ENCODE measurements at regions not wholly inside any gene's neighbourhood (a gene's known extent, or its start where the extent isn't known, plus 50 kb on each side); places are given as distances from the start of the nearest gene placed in this dataset.
"Not testable (repeated sequence)": the region's sequence is repeated elsewhere in the genome, so short reads cannot be mapped to it uniquely, and the experiment has no call there.

DNA sequence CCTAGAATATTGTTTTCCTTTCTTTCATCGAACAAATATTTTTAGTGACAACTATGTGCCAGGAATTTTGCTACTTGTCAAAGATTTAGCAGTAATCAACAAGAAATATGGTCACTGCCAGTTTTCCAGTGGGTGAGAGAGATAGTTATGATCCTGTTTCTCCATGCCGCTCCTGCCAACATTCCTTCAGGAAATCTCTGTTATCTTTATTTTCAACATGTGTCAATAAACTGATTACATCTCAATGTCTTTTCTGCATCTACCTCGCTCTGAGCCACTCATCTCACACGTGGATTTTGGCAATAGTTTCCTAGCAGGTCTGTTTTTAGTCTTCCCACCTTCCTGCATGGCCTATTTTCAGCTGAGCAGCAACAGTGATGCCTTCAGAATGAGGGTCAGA is 650.0 kb upstream of the STXBP6 start:
- Mint-ChIP-seq H3K27me3 (no peaks in the 10 kb centered on the region), H3K36me3 (ENCODE audit: low read depth) (no peaks in the 10 kb centered on the region), H3K4me3 (no peak overlapping the region), H3K27ac (no peak overlapping the region), H3K4me1 (no peaks in the 10 kb centered on the region)
- ATAC-seq = no peak
- no peaks in the 10 kb centered on the region for H3K9me3 ChIP-seq (ENCODE audit: control insufficient read depth, low read length, poor library complexity, severe bottlenecking)
- no peak for DNase-seq

DNA sequence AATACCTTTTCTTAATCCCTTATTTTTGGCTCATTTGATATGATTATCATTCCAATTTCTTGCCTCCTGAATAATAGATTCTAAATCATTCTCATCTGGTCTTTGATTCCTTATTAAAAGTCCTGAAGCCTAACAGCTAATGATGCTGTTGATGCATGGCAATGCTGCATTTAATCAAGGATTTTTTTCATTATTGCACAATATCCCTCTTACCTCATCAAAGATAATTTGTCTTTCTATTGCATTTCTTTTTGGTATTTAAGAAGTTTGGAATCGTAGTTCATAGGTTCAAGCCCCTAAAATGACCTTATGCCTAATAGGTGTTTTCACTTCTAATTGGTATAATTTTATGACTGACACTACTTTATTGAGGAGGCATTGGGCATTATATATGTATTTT is 648.2 kb upstream of the STXBP6 start:
- H3K27ac Mint-ChIP-seq = no peak overlapping the region
- no peaks in the 10 kb centered on the region for H3K9me3 ChIP-seq (ENCODE audit: control insufficient read depth, low read length, poor library complexity, severe bottlenecking)
- ATAC-seq (no peak), DNase-seq (no peak)
- H3K4me3 Mint-ChIP-seq = no peak overlapping the region
- H3K4me1 Mint-ChIP-seq = no peaks in the 10 kb centered on the region
- H3K27me3 Mint-ChIP-seq = no peaks in the 10 kb centered on the region
- H3K36me3 Mint-ChIP-seq (ENCODE audit: low read depth) = no peaks in the 10 kb centered on the region

DNA sequence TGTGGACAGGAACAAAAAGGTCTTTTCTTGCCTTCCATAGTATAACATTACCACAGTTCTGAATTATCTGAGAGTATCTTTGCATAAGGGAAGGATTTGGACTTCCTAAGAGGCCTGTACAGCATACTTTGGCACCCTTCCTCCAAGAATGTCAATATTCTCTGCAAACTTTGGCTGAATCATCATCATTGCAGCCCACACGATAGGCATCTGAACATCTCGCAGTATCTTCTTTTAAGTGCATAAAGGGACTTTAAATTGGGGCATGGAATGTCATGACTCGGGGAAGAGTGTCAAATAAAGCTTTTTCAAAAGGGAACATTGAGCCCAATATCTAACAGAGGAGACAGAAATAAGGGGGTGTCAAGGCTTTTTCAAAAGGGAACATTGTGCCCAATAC is 646.2 kb upstream of the STXBP6 start:
- Mint-ChIP-seq H3K27ac (no peak overlapping the region), H3K27me3 (no peaks in the 10 kb centered on the region), H3K4me1 (no peaks in the 10 kb centered on the region), H3K4me3 (no peak overlapping the region), H3K36me3 (ENCODE audit: low read depth) (no peaks in the 10 kb centered on the region)
- ATAC-seq (no peak), DNase-seq (no peak)
- H3K9me3 ChIP-seq (ENCODE audit: control insufficient read depth, low read length, poor library complexity, severe bottlenecking) = no peaks in the 10 kb centered on the region

DNA sequence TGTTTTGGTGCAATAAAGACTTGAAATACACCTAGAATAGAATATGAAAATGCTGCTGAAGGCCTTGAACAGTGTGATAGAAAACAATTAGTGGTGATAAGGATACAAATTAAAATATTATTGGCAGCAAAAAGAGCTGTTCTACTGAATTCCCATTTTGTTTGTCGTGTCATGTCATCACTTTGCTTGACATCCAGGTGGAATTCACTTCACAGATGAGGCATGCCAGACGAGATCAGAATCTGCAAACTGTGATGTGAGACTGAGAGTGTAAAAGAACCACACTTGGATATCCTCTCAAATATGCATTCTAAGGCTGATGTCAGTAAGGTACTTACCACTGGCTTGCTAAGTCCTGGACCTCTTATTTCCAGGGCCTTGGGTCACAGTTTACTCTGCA is 635.1 kb upstream of the STXBP6 start:
- Mint-ChIP-seq H3K36me3 (ENCODE audit: low read depth) (no peaks in the 10 kb centered on the region), H3K27ac (no peak overlapping the region), H3K4me1 (no peaks in the 10 kb centered on the region), H3K4me3 (no peak overlapping the region), H3K27me3 (no peaks in the 10 kb centered on the region)
- DNase-seq (no peak), ATAC-seq (no peak)
- no peaks in the 10 kb centered on the region for H3K9me3 ChIP-seq (ENCODE audit: control insufficient read depth, low read length, poor library complexity, severe bottlenecking)

DNA sequence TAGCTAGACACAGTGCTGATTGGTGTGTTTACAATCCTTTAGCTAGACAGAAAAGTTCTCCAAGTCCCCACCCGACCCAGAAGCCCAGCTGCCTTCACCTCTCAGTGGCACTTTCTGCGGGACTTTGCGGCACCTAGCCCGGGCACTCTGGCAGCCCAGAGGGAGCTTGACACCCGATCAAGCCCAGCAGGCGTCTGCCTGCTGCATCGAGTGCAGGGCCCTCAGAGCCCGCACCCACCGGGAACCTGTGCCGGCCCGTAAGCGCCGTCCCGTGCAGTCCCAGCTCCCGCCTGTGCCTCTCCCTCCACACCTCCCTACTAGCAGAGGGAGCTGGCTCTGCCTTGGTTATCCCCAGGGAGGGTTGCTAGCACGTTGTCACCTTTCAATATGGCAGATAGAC is 631.0 kb upstream of the STXBP6 start:
- Mint-ChIP-seq H3K4me3 (no peak overlapping the region), H3K27me3 (no peaks in the 10 kb centered on the region), H3K4me1 (no peaks in the 10 kb centered on the region), H3K27ac (no peak overlapping the region), H3K36me3 (ENCODE audit: low read depth) (no peaks in the 10 kb centered on the region)
- no peak for DNase-seq
- ATAC-seq = no peak
- H3K9me3 ChIP-seq (ENCODE audit: control insufficient read depth, low read length, poor library complexity, severe bottlenecking) = no peaks in the 10 kb centered on the region

DNA sequence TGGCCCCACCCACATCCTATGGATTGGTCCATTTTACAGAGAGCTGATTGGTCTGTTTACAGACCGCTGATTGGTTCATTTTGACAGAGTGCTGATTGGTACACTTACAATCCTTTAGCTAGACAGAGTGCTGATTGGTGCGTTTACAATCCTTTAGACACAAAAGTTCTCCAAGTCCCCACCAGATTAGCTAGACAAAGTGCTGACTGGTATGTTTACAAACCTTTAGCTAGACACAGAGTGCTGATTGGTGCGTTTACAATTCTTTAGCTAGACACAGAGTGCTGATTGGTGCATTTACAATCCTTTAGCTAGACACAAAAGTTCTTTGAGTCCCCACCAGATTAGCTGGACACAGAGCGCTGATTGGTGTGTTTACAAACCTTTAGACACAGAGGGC is 630.6 kb upstream of the STXBP6 start:
- H3K4me1 Mint-ChIP-seq; ATAC-seq; H3K9me3 ChIP-seq (ENCODE audit: control insufficient read depth, low read length, poor library complexity, severe bottlenecking); H3K4me3 Mint-ChIP-seq; H3K27ac Mint-ChIP-seq; H3K36me3 Mint-ChIP-seq (ENCODE audit: low read depth); DNase-seq; H3K27me3 Mint-ChIP-seq: not testable (repeated sequence)

DNA sequence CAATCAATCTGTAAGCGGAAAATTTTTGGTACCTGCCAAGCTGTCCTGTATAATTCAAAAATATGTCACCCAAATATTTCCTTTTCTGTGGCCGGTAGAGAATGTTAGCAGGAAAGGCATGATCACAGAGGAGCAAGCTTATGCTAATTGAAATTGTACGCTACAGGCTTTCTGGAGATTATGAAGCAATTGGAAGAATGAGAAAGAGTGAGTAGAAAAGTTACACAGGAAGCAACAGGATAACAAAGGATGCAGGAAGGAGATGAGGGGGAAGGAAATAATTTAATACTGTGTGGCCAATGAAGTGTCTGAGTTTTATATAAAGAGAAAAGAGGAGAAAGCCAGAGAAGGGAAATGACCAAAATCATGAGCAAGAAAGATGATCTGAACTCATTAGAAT is 627.2 kb upstream of the STXBP6 start:
- DNase-seq = no peak
- Mint-ChIP-seq H3K27ac (no peak overlapping the region), H3K4me1 (no peaks in the 10 kb centered on the region), H3K27me3 (no peaks in the 10 kb centered on the region), H3K36me3 (ENCODE audit: low read depth) (no peaks in the 10 kb centered on the region), H3K4me3 (no peak overlapping the region)
- no peaks in the 10 kb centered on the region for H3K9me3 ChIP-seq (ENCODE audit: control insufficient read depth, low read length, poor library complexity, severe bottlenecking)
- no peak for ATAC-seq

DNA sequence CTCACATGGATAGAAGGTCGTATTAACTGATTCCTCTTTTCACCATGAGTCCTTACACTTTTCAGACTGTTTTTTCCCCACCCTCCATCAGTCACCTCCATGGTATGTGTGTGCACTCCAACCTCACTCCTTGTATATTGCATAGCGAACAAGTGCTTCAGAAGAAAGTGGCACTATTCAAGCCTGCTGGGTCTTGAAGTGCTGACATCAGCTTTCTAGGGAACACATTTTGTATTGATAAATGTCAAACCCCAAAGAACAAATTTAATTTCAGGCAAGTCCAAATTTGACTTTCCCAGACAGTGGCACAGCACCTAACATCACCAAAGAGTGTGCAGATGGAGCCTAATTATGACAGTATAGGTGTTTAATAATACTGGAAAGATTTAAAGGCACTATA is 617.4 kb upstream of the STXBP6 start:
- no peak overlapping the region for H3K4me3 Mint-ChIP-seq
- no peak for ATAC-seq
- no peaks in the 10 kb centered on the region for H3K9me3 ChIP-seq (ENCODE audit: control insufficient read depth, low read length, poor library complexity, severe bottlenecking)
- no peak overlapping the region for H3K27ac Mint-ChIP-seq
- H3K27me3 Mint-ChIP-seq = no peaks in the 10 kb centered on the region
- DNase-seq = no peak
- no peaks in the 10 kb centered on the region for H3K36me3 Mint-ChIP-seq (ENCODE audit: low read depth)
- H3K4me1 Mint-ChIP-seq = no peaks in the 10 kb centered on the region

DNA sequence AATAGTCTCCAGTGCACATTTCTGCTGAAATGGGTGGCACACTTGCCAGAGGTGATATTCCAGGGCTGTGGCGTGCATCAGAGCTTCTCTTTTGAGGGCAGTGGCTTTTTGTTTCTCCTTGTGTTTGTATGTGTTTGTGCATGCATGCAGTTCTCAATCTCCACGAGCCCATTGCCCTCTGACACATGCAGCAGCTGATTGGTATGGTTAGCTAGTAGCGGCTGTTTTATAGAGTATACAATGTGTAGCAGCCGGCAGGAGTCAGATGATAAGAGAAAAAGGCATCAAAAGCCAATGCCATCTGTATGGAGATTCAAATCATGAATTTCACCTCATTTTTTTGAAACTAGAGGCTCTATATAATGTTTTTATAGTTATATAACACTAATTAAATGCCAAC is 616.9 kb upstream of the STXBP6 start:
- no peak overlapping the region for H3K4me3 Mint-ChIP-seq
- ATAC-seq (no peak), DNase-seq (no peak)
- no peaks in the 10 kb centered on the region for H3K27me3 Mint-ChIP-seq
- H3K36me3 Mint-ChIP-seq (ENCODE audit: low read depth) = no peaks in the 10 kb centered on the region
- H3K4me1 Mint-ChIP-seq = no peaks in the 10 kb centered on the region
- H3K27ac Mint-ChIP-seq = no peak overlapping the region
- no peaks in the 10 kb centered on the region for H3K9me3 ChIP-seq (ENCODE audit: control insufficient read depth, low read length, poor library complexity, severe bottlenecking)

DNA sequence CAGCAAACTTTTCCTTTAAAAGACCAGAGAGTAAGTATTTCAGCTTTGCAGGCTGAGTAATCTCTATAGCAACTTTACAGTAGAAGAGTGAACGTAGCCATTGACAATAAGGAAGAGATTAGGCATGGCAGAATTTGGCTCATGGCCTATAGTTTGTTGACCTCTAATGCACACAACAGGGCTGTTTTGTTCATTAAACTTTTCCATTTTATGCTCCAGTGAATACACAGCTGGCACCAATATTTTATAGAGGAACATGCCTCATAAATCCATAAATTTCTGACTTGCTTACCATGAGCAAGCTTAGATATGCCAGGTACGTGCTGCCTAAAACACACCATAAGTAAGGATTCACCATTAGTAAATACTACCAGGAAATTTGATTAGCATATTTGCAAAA is 609.0 kb upstream of the STXBP6 start:
- H3K9me3 ChIP-seq (ENCODE audit: control insufficient read depth, low read length, poor library complexity, severe bottlenecking) = peaks cover 2% of the 10 kb centered on the region
- no peaks in the 10 kb centered on the region for H3K36me3 Mint-ChIP-seq (ENCODE audit: low read depth)
- DNase-seq = no peak
- no peaks in the 10 kb centered on the region for H3K27me3 Mint-ChIP-seq
- ATAC-seq = no peak
- H3K27ac Mint-ChIP-seq = no peak overlapping the region
- no peaks in the 10 kb centered on the region for H3K4me1 Mint-ChIP-seq
- H3K4me3 Mint-ChIP-seq = no peak overlapping the region

DNA sequence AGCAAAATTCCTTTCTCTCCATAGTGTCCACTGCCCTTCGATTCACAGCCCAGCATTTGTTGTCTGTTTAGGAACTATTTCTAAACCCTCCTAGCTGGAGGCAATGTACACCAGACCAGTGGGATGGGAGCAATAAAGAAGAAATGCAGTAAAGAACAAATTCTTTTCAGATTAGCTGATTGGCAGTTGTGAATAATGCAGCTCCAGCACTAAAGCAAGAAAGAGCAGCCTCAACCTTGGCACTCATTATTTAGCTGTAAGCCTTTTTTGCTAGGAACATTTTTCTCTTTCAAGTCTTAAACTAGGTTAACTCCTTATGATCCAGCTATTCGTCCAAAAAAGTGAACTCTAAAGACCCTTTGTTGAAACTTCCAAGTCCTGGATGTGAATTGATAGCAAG is 580.5 kb upstream of the STXBP6 start:
- Mint-ChIP-seq H3K4me3 (no peak overlapping the region), H3K36me3 (ENCODE audit: low read depth) (no peaks in the 10 kb centered on the region), H3K27ac (no peak overlapping the region), H3K4me1 (no peaks in the 10 kb centered on the region), H3K27me3 (no peaks in the 10 kb centered on the region)
- no peak for DNase-seq
- no peak for ATAC-seq
- H3K9me3 ChIP-seq (ENCODE audit: control insufficient read depth, low read length, poor library complexity, severe bottlenecking) = no peaks in the 10 kb centered on the region

DNA sequence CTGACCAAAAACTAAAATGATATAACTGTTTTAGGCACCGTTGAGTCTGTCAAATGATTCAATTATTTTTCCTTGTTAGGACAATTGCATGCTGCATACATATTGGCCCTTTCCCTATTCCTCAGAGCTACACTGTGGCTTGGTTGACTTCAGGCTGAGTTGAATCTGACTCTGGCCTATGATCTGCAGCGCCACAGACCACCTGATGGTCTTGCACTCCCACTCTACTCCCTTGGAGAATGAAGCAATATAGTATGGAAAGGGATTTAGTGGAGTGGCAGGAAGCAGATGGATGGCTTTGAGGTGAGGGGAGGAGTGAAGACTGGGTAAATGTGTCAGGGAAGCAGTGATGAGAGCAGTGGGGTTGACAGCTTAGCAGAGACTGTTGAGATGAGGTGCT is 579.0 kb upstream of the STXBP6 start:
- H3K4me1 Mint-ChIP-seq = no peaks in the 10 kb centered on the region
- H3K36me3 Mint-ChIP-seq (ENCODE audit: low read depth) = no peaks in the 10 kb centered on the region
- ATAC-seq = no peak
- H3K27me3 Mint-ChIP-seq = no peaks in the 10 kb centered on the region
- no peak for DNase-seq
- no peak overlapping the region for H3K27ac Mint-ChIP-seq
- H3K4me3 Mint-ChIP-seq = no peak overlapping the region
- no peaks in the 10 kb centered on the region for H3K9me3 ChIP-seq (ENCODE audit: control insufficient read depth, low read length, poor library complexity, severe bottlenecking)

DNA sequence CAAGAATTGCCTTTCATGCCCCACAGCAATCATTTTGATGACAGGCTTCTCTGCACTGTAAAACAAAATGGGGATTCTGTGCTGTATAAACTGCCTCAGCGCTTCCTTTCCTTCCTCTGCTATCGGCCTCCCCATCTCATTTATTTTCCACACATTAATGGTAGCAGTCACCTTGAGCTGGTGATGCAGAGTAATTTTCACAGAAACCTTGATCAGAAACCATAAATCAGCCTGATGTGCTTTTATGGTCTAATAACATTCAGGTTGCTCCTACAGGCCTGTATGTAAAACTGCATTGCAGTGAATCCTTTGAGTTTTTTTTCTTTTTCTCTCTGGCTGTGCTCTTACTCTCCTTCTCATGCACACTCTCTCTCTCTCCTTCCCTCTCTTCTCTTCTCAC is 578.4 kb upstream of the STXBP6 start:
- no peaks in the 10 kb centered on the region for H3K4me1 Mint-ChIP-seq
- no peak for ATAC-seq
- no peaks in the 10 kb centered on the region for H3K36me3 Mint-ChIP-seq (ENCODE audit: low read depth)
- DNase-seq = no peak
- no peak overlapping the region for H3K27ac Mint-ChIP-seq
- no peaks in the 10 kb centered on the region for H3K9me3 ChIP-seq (ENCODE audit: control insufficient read depth, low read length, poor library complexity, severe bottlenecking)
- H3K4me3 Mint-ChIP-seq = no peak overlapping the region
- H3K27me3 Mint-ChIP-seq = no peaks in the 10 kb centered on the region

DNA sequence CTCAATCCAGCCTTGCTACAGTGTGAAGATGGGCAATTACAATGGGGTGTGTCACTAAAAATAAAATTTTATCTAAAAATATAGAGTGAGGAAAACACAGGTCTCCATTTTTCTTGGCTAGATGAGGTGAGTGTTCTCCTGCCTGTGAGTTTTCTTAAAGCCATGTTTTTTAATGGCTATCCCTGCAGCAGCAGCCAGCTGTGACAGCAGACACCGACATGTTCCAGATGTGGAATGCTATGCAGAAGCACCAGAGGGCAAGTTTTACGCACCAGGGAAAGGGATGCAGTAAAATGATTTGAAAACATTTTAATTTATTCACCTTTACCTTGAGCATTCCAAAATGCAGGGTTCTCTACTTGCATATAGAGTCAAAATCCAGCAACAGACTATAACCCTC is 577.0 kb upstream of the STXBP6 start:
- ATAC-seq (no peak), DNase-seq (no peak)
- Mint-ChIP-seq H3K4me1 (no peaks in the 10 kb centered on the region), H3K4me3 (no peak overlapping the region), H3K27ac (no peak overlapping the region), H3K27me3 (no peaks in the 10 kb centered on the region), H3K36me3 (ENCODE audit: low read depth) (no peaks in the 10 kb centered on the region)
- no peaks in the 10 kb centered on the region for H3K9me3 ChIP-seq (ENCODE audit: control insufficient read depth, low read length, poor library complexity, severe bottlenecking)

DNA sequence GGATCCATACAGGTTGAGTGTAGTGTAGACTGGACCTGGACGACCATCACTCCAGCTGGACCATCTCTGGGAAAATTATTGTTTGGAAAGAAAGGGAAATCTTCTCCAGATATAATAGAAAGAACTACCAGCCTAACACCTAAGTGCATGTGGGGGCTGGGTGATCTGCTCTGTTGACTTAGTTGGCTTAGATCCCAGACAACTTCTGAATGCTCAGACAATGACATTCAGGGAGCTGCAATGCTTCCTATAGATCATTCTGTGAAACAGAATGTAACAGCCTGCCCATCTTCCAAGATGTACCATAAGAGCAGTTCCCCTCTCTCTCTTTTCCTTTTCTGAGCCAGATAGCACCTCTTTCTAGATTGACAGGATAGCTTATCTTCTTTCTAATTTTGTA is 572.8 kb upstream of the STXBP6 start:
- Mint-ChIP-seq H3K36me3 (ENCODE audit: low read depth) (no peaks in the 10 kb centered on the region), H3K4me3 (no peak overlapping the region), H3K4me1 (no peaks in the 10 kb centered on the region), H3K27me3 (no peaks in the 10 kb centered on the region), H3K27ac (no peak overlapping the region)
- H3K9me3 ChIP-seq (ENCODE audit: control insufficient read depth, low read length, poor library complexity, severe bottlenecking) = peaks cover 2% of the 10 kb centered on the region
- ATAC-seq (no peak), DNase-seq (no peak)

All from T-helper 17 cell (primary cell).